ENCODE measurements at regions not wholly inside any gene's neighbourhood (a gene's known extent, or its start where the extent isn't known, plus 50 kb on each side); places are given as distances from the start of the nearest gene placed in this dataset.
"Not testable (repeated sequence)": the region's sequence is repeated elsewhere in the genome, so short reads cannot be mapped to it uniquely, and the experiment has no call there.

- no peak overlapping the region for H3K27ac ChIP-seq (ENCODE audit: low read depth)
- WGBS: 69% methylated on average over 22 of the region's 22 CpGs
- H3K4me3 ChIP-seq (ENCODE audit: low read depth, low read length): no peak overlapping the region
- DNase-seq (ENCODE audit: extremely low spot score): no peak
- no peaks in the 10 kb centered on the region for H3K36me3 ChIP-seq (ENCODE audit: insufficient read depth)
- no peaks in the 10 kb centered on the region for H3K4me1 ChIP-seq (ENCODE audit: insufficient read depth)
These were observed 280.3 kb upstream of the FOXF1 start for GRCh38 chr16:86229866-86230656.

- Histone ChIP-seq H3K4me3 (ENCODE audit: low read depth, low read length) (no peak overlapping the region), H3K27ac (ENCODE audit: low read depth) (no peak overlapping the region), H3K4me1 (ENCODE audit: insufficient read depth) (no peaks in the 10 kb centered on the region), H3K36me3 (ENCODE audit: insufficient read depth) (no peaks in the 10 kb centered on the region)
- 67% methylated on average over 11 of the region's 11 CpGs for WGBS
- DNase-seq (ENCODE audit: extremely low spot score): no peak
These were observed 278.9 kb upstream of the FOXF1 start for GRCh38 chr16:86231321-86231995.

DNA sequence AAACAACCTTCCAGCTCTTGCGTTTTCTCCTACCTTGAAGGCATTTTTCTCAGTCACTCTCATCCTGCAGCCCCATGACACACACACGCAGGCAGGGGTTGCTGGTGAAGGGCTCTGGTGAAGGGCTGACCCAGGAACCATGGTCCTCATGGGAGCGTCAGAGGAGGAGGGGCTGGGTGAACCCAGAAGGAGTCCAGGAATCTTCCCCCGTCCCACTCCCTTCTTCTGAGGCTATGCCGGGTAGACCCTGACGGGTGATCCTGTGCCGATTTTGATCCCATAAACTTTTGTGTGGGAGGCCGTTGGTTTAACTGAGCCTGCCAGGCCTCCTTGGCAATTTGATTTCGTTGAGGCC is 278.4 kb upstream of the FOXF1 start:
- WGBS: 88% methylated on average over 9 of the region's 9 CpGs
- Histone ChIP-seq H3K27ac (ENCODE audit: low read depth) (no peak overlapping the region), H3K4me1 (ENCODE audit: insufficient read depth) (no peaks in the 10 kb centered on the region), H3K36me3 (ENCODE audit: insufficient read depth) (no peaks in the 10 kb centered on the region), H3K4me3 (ENCODE audit: low read depth, low read length) (no peak overlapping the region)
- no peak for DNase-seq (ENCODE audit: extremely low spot score)

DNA sequence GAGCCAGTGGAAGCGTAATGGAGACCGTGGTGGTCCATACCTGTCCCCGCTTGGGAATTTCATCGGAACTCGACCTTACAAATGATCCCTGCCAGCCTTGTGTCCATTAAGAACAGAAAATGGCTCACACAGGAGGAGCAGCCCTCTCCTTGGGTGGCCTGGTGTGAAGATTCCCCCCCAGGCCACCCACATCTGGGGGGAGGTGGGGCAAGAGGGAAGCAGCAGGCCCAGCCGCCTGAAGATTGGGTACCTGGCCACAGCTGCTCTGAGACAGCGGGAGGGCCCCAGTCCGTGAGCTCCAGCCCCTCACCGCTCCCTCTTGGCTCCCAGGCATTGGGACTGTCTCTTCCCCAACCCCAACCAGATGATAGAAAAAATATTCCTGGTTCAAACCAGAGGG is 277.8 kb upstream of the FOXF1 start:
- Histone ChIP-seq H3K27ac (ENCODE audit: low read depth) (no peak overlapping the region), H3K4me1 (ENCODE audit: insufficient read depth) (no peaks in the 10 kb centered on the region), H3K36me3 (ENCODE audit: insufficient read depth) (no peaks in the 10 kb centered on the region), H3K4me3 (ENCODE audit: low read depth, low read length) (no peak overlapping the region)
- no peak for DNase-seq (ENCODE audit: extremely low spot score)
- 96% methylated on average over 9 of the region's 9 CpGs for WGBS

DNA sequence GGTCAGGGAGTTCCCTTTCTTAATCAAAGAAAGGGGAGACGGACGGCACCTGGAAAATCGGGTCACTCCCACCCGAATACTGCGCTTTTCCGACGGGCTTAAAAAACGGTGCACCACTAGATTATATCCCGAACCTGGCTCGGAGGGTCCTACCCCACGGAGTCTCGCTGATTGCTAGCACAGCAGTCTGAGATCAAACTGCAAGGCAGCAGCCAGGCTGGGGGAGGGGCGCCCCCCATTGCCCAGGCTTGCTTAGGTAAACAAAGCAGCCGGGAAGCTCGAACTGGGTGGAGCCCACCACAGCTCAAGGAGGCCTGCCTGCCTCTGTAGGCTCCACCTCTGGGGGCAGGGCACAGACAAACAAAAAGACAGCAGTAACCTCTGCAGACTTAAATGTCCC is 276.8 kb upstream of the FOXF1 start:
- not testable (repeated sequence) for H3K27ac ChIP-seq (ENCODE audit: low read depth); H3K4me3 ChIP-seq (ENCODE audit: low read depth, low read length); DNase-seq (ENCODE audit: extremely low spot score); H3K36me3 ChIP-seq (ENCODE audit: insufficient read depth); H3K4me1 ChIP-seq (ENCODE audit: insufficient read depth)
- WGBS: 75% methylated on average over 15 of the region's 15 CpGs

DNA sequence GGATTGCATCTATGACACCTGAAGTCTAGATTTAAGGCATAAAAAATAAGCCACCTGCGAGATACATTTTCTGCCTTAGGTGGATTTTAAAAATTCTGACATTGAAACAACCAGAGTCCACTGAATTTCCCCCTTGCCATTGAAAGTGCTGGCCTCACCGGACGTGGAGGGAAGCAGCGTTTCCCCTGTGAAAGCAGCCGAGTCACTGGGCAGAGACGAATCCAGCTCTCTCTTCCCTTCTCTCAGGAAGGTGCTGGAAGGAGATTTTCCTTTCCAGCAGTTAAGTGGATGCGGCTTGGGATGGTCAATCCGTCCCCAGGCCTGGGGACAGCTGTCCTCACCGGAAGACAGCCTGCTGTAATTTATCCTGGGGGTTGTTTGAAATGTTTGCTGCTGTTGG is 270.9 kb upstream of the FOXF1 start:
- Histone ChIP-seq H3K4me3 (ENCODE audit: low read depth, low read length) (no peak overlapping the region), H3K27ac (ENCODE audit: low read depth) (no peak overlapping the region), H3K4me1 (ENCODE audit: insufficient read depth) (no peaks in the 10 kb centered on the region), H3K36me3 (ENCODE audit: insufficient read depth) (no peaks in the 10 kb centered on the region)
- DNase-seq (ENCODE audit: extremely low spot score): no peak
- 54% methylated on average over 9 of the region's 9 CpGs for WGBS

DNA sequence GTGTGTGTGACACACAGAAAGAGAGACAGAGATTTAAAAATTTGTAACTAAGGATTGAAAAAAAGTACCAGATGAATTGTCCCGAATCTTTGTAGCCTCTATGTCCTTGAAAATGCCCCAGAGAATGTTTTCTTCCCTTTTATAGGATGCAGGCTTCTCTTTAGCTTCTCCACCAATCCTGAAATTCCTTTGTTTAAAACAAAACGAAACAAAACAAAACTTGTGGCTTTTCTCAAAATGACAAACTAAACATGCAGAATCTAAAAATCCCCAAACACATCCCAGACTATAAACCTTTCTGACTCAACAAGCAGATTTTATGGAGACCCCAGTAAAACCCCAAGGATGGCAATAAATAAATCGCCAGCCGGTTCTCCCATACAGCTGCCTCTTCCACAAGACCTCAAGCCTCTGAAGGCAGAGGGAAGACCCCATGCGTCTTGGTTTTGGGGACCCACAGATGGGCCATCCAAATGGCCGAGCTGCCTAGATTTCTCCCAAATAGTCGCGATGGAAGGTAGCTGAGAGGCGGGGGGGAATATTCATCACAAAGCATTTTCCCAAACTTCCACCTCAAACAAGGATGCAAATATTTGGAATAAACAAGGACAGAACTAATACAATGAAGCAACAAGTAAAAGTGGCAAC is 269.5 kb upstream of the FOXF1 start:
- no peak for DNase-seq (ENCODE audit: extremely low spot score)
- Histone ChIP-seq H3K4me1 (ENCODE audit: insufficient read depth) (no peaks in the 10 kb centered on the region), H3K4me3 (ENCODE audit: low read depth, low read length) (no peak overlapping the region), H3K36me3 (ENCODE audit: insufficient read depth) (no peaks in the 10 kb centered on the region), H3K27ac (ENCODE audit: low read depth) (no peak overlapping the region)
- 41% methylated on average over 9 of the region's 9 CpGs for WGBS

GRCh38 chr16:86241681-86242080 is 268.6 kb upstream of the FOXF1 start:
- no peaks in the 10 kb centered on the region for H3K36me3 ChIP-seq (ENCODE audit: insufficient read depth)
- H3K4me3 ChIP-seq (ENCODE audit: low read depth, low read length): no peak overlapping the region
- no peak overlapping the region for H3K27ac ChIP-seq (ENCODE audit: low read depth)
- no peak for DNase-seq (ENCODE audit: extremely low spot score)
- no peaks in the 10 kb centered on the region for H3K4me1 ChIP-seq (ENCODE audit: insufficient read depth)
- WGBS: 48% methylated on average over 7 of the region's 7 CpGs

GRCh38 chr16:86242244-86243122 is 267.8 kb upstream of the FOXF1 start:
- no peak for DNase-seq (ENCODE audit: extremely low spot score)
- Histone ChIP-seq H3K4me1 (ENCODE audit: insufficient read depth) (no peaks in the 10 kb centered on the region), H3K27ac (ENCODE audit: low read depth) (no peak overlapping the region), H3K36me3 (ENCODE audit: insufficient read depth) (no peaks in the 10 kb centered on the region), H3K4me3 (ENCODE audit: low read depth, low read length) (no peak overlapping the region)
- 91% methylated on average over 16 of the region's 16 CpGs for WGBS

- WGBS: 89% methylated on average over 6 of the region's 6 CpGs
- no peak for DNase-seq (ENCODE audit: extremely low spot score)
- no peak overlapping the region for H3K27ac ChIP-seq (ENCODE audit: low read depth)
- H3K36me3 ChIP-seq (ENCODE audit: insufficient read depth): no peaks in the 10 kb centered on the region
- no peaks in the 10 kb centered on the region for H3K4me1 ChIP-seq (ENCODE audit: insufficient read depth)
- H3K4me3 ChIP-seq (ENCODE audit: low read depth, low read length): no peak overlapping the region
These were observed 267.2 kb upstream of the FOXF1 start for GRCh38 chr16:86243123-86243473.

- WGBS: 88% methylated on average over 15 of the region's 15 CpGs
- Histone ChIP-seq H3K27ac (ENCODE audit: low read depth) (no peak overlapping the region), H3K4me1 (ENCODE audit: insufficient read depth) (no peaks in the 10 kb centered on the region), H3K36me3 (ENCODE audit: insufficient read depth) (no peaks in the 10 kb centered on the region), H3K4me3 (ENCODE audit: low read depth, low read length) (no peak overlapping the region)
- no peak for DNase-seq (ENCODE audit: extremely low spot score)
These were observed 266.7 kb upstream of the FOXF1 start for GRCh38 chr16:86243571-86244154.

DNA sequence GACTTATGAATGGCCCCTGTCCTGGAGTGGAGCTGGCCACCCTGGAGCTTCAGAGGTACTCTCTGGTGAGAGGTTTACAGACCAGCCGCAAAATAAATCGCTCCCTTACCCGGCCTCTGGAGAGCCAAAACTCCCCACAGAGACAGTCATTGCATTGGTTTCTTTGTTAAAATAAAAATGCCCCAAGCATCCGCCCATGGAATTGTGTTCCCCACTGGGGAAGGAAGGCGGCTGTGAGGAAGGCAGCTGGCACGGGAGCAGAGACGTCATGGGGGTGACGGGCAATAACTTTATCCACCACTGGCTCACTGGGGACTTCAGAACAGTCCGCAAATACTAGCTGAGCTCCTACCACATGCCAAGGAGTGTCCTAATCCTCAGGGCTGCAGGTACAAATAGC is 266.2 kb upstream of the FOXF1 start:
- Histone ChIP-seq H3K4me1 (ENCODE audit: insufficient read depth) (no peaks in the 10 kb centered on the region), H3K4me3 (ENCODE audit: low read depth, low read length) (no peak overlapping the region), H3K27ac (ENCODE audit: low read depth) (no peak overlapping the region), H3K36me3 (ENCODE audit: insufficient read depth) (no peaks in the 10 kb centered on the region)
- DNase-seq (ENCODE audit: extremely low spot score): no peak
- 75% methylated on average over 9 of the region's 9 CpGs for WGBS

DNA sequence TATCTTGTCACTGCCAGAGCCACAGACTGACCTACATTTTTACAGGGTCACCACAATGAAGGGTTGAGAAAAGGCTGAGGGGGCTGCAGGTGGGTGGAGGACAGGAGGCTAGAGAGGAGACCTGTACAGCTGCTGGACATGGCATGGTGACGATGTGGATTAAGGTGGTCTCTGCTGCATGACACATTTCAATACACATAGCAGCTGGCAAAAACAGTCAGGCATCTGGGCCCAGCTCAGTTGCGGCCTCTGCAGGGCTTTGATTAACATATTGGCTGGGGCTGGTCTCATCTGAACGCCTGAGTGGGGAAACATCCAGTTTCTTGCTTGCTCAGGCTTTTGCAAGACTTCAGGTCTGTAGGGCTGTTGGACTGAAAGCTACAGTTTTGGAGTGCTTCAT is 265.4 kb upstream of the FOXF1 start:
- no peak overlapping the region for H3K4me3 ChIP-seq (ENCODE audit: low read depth, low read length)
- no peak for DNase-seq (ENCODE audit: extremely low spot score)
- no peaks in the 10 kb centered on the region for H3K4me1 ChIP-seq (ENCODE audit: insufficient read depth)
- H3K27ac ChIP-seq (ENCODE audit: low read depth): no peak overlapping the region
- no peaks in the 10 kb centered on the region for H3K36me3 ChIP-seq (ENCODE audit: insufficient read depth)
- 98% methylated on average over 3 of the region's 3 CpGs for WGBS
